WTC11 (cell line): ENCODE measurements at regions not wholly inside any gene's neighbourhood (a gene's known extent, or its start where the extent isn't known, plus 50 kb on each side); places are given as distances from the start of the nearest gene placed in this dataset.

Experiments
- CREB1 ChIP-seq: sonication (generic); formaldehyde crosslinking; IDR thresholded peaks from 2 replicates; pipeline ENCODE4 v1.8.0; 2023; ENCODE audit warnings: mild to moderate bottlenecking, missing genetic modification reagents
- CTCF ChIP-seq: fragments of 200-600 bp; IDR thresholded peaks from 2 replicates; pipeline ENCODE4 v1.8.0; 2022; ENCODE audit warnings: antibody characterized with exemption
- E2F5 ChIP-seq: sonication (generic); formaldehyde crosslinking; IDR thresholded peaks from 2 replicates; pipeline ENCODE4 v1.8.1; 2022; ENCODE audit warnings: mild to moderate bottlenecking, moderate library complexity, missing genetic modification reagents
- EMX1 ChIP-seq: fragments of 250-450 bp; sonication (Bioruptor Pico); IDR thresholded peaks from 2 replicates; pipeline ENCODE4 v1.8.0; 2021; ENCODE audit warnings: mild to moderate bottlenecking
- ETV6 ChIP-seq: sonication (generic); formaldehyde crosslinking; IDR thresholded peaks from 2 replicates; pipeline ENCODE4 v1.8.1; 2022; ENCODE audit warnings: mild to moderate bottlenecking, missing genetic modification reagents
- MYBL2 ChIP-seq: sonication (generic); formaldehyde crosslinking; IDR thresholded peaks from 2 replicates; pipeline ENCODE4 v1.8.1; 2023; ENCODE audit warnings: mild to moderate bottlenecking, moderate library complexity, missing genetic modification reagents
- NFATC4 ChIP-seq: fragments of 250-450 bp; sonication (Bioruptor Pico); IDR thresholded peaks from 2 replicates; pipeline ENCODE4 v1.9.0; 2021; ENCODE audit warnings: mild to moderate bottlenecking
- NFYB ChIP-seq: sonication (generic); formaldehyde crosslinking; conservative IDR thresholded peaks from 2 replicates; pipeline ENCODE4 v1.8.0; 2022; ENCODE audit warnings: low read depth, missing genetic modification reagents
- RELA ChIP-seq: sonication (generic); formaldehyde crosslinking; IDR thresholded peaks from 2 replicates; pipeline ENCODE4 v1.8.1; 2022; ENCODE audit warnings: missing genetic modification reagents, mild to moderate bottlenecking, borderline replicate concordance
- TCF7 ChIP-seq: sonication (generic); formaldehyde crosslinking; IDR thresholded peaks from 2 replicates; pipeline ENCODE4 v1.8.0; 2022; ENCODE audit warnings: mild to moderate bottlenecking, low read depth, missing genetic modification reagents, moderate library complexity
- ZNF121 ChIP-seq: sonication (generic); formaldehyde crosslinking; IDR thresholded peaks from 2 replicates; pipeline ENCODE4 v1.8.0; 2023; ENCODE audit warnings: missing genetic modification reagents
- ZNF232 ChIP-seq: sonication (generic); formaldehyde crosslinking; IDR thresholded peaks from 2 replicates; pipeline ENCODE4 v1.8.0; 2022; ENCODE audit warnings: mild to moderate bottlenecking, missing genetic modification reagents
- ZNF263 ChIP-seq: sonication (generic); formaldehyde crosslinking; IDR thresholded peaks from 2 replicates; pipeline ENCODE4 v1.8.1; 2022; ENCODE audit warnings: low read depth, mild to moderate bottlenecking, moderate library complexity, missing genetic modification reagents
- ZNF317 ChIP-seq: sonication (generic); formaldehyde crosslinking; IDR thresholded peaks from 2 replicates; pipeline ENCODE4 v1.8.1; 2023; ENCODE audit warnings: low read depth, mild to moderate bottlenecking, moderate library complexity, missing genetic modification reagents, borderline replicate concordance
- ZNF396 ChIP-seq: fragments of 250-450 bp; sonication (Bioruptor Pico); IDR thresholded peaks from 2 replicates; pipeline ENCODE4 v1.8.0; 2021; ENCODE audit warnings: mild to moderate bottlenecking, moderate library complexity, borderline replicate concordance
- ZNF416 ChIP-seq: fragments of 250-450 bp; sonication (Bioruptor Pico); IDR thresholded peaks from 2 replicates; pipeline ENCODE4 v1.9.0; 2021; ENCODE audit warnings: mild to moderate bottlenecking, inconsistent platforms
- ZNF423 ChIP-seq: fragments of 250-450 bp; sonication (Bioruptor Pico); IDR thresholded peaks from 2 replicates; pipeline ENCODE4 v2.1.2; 2022; ENCODE audit warnings: mild to moderate bottlenecking, moderate library complexity
- ZNF425 ChIP-seq: fragments of 250-450 bp; sonication (Bioruptor Pico); conservative IDR thresholded peaks from 2 replicates; pipeline ENCODE4 v1.9.0; 2021; ENCODE audit warnings: mild to moderate bottlenecking
- TF ChIP-seq, protein P1 (sequence below): sonication (generic); formaldehyde crosslinking; IDR thresholded peaks from 2 replicates; pipeline ENCODE4 v1.8.0; 2022; ENCODE audit warnings: mild to moderate bottlenecking, missing genetic modification reagents
- TF ChIP-seq, protein P2 (sequence below): sonication (generic); formaldehyde crosslinking; IDR thresholded peaks from 2 replicates; pipeline ENCODE4 v1.8.1; 2023; ENCODE audit warnings: mild to moderate bottlenecking, missing genetic modification reagents
- TF ChIP-seq, protein P3 (sequence below): sonication (generic); formaldehyde crosslinking; IDR thresholded peaks from 2 replicates; pipeline ENCODE4 v1.8.1; 2023; ENCODE audit warnings: mild to moderate bottlenecking, moderate library complexity, missing genetic modification reagents

DNA sequence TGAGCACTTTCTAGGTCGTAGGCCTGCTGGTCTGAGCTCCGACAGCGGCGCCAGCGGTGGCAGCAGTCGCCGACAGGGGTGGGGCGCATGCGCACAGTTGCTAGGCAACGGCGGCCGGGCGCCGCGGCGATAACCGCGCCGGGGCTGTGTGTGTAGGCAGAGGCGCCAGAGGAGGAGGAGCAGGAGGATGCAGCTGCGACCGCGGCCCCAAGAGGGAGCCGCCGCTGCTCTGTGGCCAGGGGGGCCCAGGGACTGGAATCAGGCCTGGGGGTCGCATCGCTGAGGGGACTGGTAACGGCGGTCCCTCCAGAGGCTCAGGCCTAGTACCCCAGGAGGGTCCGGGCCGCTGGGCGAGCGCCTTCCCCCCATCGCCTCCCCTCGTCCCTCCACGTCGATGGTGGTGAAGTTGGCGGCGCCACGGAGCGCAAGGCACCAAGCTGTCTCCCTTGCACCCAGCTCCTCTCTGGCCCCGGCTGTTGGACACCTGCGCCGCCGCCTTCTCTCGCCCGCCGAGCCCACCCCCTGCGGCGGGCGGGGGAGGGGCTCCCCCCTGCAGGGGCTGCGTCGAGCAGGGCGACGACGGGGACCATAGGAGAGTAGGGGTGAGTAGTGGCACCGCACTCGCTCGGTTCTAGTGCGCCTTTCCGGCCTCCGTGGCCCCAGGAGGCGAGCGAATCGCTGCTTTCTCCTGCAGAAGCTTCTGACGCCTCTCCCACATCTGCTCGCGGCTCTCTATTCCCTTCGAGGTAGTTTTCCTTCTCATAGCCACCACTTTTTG lies 58.6 kb upstream of the ZC4H2 start, which contains the start of gene ZC3H12B (continued):
- TF ChIP-seq CREB1 (CRISPR knock-in tag), result no peak
- no peak for TF ChIP-seq ZNF263
- TF ChIP-seq ZNF317 (CRISPR knock-in tag), result 0 out of 2 replicates have a peak, but pooled peaks have one; percentile 37
- TF ChIP-seq, protein P1, sequence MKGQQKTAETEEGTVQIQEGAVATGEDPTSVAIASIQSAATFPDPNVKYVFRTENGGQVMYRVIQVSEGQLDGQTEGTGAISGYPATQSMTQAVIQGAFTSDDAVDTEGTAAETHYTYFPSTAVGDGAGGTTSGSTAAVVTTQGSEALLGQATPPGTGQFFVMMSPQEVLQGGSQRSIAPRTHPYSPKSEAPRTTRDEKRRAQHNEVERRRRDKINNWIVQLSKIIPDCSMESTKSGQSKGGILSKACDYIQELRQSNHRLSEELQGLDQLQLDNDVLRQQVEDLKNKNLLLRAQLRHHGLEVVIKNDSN (CRISPR knock-in tag), result no peak
- no peak for TF ChIP-seq MYBL2 (CRISPR knock-in tag)
- TF ChIP-seq, protein P2, sequence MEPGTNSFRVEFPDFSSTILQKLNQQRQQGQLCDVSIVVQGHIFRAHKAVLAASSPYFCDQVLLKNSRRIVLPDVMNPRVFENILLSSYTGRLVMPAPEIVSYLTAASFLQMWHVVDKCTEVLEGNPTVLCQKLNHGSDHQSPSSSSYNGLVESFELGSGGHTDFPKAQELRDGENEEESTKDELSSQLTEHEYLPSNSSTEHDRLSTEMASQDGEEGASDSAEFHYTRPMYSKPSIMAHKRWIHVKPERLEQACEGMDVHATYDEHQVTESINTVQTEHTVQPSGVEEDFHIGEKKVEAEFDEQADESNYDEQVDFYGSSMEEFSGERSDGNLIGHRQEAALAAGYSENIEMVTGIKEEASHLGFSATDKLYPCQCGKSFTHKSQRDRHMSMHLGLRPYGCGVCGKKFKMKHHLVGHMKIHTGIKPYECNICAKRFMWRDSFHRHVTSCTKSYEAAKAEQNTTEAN (CRISPR knock-in tag), result no peak
- no peak for TF ChIP-seq CTCF
- no peak for TF ChIP-seq E2F5
- no peak for TF ChIP-seq ZNF232 (CRISPR knock-in tag)
- TF ChIP-seq ETV6 (CRISPR knock-in tag), result no peak
- no peak for TF ChIP-seq RELA (CRISPR knock-in tag)
- no peak for TF ChIP-seq NFYB (CRISPR knock-in tag)
- TF ChIP-seq TCF7 (CRISPR knock-in tag), result no peak
- TF ChIP-seq EMX1 (CRISPR knock-in tag), result no peak
- no peak for TF ChIP-seq ZNF425 (CRISPR knock-in tag)
- no peak for TF ChIP-seq ZNF396
- TF ChIP-seq NFATC4, result no peak
- no peak for TF ChIP-seq ZNF416 (CRISPR knock-in tag)
- no peak for TF ChIP-seq ZNF121 (CRISPR knock-in tag)
- peak; percentile 80 for TF ChIP-seq ZNF423 (CRISPR knock-in tag)
- TF ChIP-seq, protein P3, sequence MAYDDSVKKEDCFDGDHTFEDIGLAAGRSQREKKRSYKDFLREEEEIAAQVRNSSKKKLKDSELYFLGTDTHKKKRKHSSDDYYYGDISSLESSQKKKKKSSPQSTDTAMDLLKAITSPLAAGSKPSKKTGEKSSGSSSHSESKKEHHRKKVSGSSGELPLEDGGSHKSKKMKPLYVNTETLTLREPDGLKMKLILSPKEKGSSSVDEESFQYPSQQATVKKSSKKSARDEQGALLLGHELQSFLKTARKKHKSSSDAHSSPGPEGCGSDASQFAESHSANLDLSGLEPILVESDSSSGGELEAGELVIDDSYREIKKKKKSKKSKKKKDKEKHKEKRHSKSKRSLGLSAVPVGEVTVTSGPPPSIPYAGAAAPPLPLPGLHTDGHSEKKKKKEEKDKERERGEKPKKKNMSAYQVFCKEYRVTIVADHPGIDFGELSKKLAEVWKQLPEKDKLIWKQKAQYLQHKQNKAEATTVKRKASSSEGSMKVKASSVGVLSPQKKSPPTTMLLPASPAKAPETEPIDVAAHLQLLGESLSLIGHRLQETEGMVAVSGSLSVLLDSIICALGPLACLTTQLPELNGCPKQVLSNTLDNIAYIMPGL (CRISPR knock-in tag), result peak; percentile 79
